ENCODE measurements at regions not wholly inside any gene's neighbourhood (a gene's known extent, or its start where the extent isn't known, plus 50 kb on each side); places are given as distances from the start of the nearest gene placed in this dataset.

DNA sequence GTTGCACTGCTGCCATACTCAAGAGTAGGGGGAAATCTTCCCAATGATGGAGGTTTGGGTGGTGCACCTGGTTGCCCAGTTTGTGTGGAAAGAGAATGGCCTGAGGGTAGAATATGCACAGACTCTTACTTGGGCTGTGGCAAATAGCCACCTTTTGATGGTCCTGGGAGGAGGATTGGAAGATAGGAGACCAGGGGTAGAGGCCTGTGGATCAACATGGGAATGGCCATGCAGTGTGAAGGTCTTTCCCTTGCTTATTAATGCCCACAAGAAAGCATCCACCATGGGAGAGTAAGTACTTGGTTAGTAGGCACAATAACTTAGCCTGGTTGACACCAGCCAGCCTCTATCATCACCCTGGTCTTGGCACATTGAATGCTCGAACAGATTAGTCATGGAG, 156.8 kb upstream of the LEF1 start:
- Mint-ChIP-seq H3K4me3 (no peak overlapping the region), H3K9me3 (peaks cover 8% of the 10 kb centered on the region), H3K4me1 (peaks cover 1% of the 10 kb centered on the region), H3K27me3 (ENCODE audit: insufficient read depth) (peaks cover 41% of the 10 kb centered on the region), H3K36me3 (ENCODE audit: low read depth) (no peaks in the 10 kb centered on the region), H3K27ac (no peak overlapping the region)
- no peak overlapping the region for H3K9ac ChIP-seq (ENCODE audit: extremely low read depth, low read length, poor library complexity, severe bottlenecking)
- DNase-seq: no peak
- no peaks in the 10 kb centered on the region for H3K36me3 ChIP-seq (ENCODE audit: control insufficient read depth, insufficient read depth, low read length)
- H3K27me3 ChIP-seq (ENCODE audit: control insufficient read depth, insufficient read depth, low read length, poor library complexity, severe bottlenecking): peaks cover 25% of the 10 kb centered on the region
- no peak for TF ChIP-seq CTCF (conservative IDR thresholded peaks at IDR 0.05)
- peaks cover 4% of the 10 kb centered on the region for H3K9me3 ChIP-seq (ENCODE audit: control insufficient read depth, low read length)
- no peak overlapping the region for H3K27ac ChIP-seq (ENCODE audit: low read depth, low read length)
- no peaks in the 10 kb centered on the region for H3K4me1 ChIP-seq (ENCODE audit: control insufficient read depth, insufficient read depth, low read length)
- WGBS, 2 experiments (ENCODE audit: insufficient coverage in 1 of 2, insufficient read length in 1 of 2): 83 to 91% methylated on average over 1 of the region's 1 CpG
- H3K4me3 ChIP-seq (ENCODE audit: low read length): no peak overlapping the region

DNA sequence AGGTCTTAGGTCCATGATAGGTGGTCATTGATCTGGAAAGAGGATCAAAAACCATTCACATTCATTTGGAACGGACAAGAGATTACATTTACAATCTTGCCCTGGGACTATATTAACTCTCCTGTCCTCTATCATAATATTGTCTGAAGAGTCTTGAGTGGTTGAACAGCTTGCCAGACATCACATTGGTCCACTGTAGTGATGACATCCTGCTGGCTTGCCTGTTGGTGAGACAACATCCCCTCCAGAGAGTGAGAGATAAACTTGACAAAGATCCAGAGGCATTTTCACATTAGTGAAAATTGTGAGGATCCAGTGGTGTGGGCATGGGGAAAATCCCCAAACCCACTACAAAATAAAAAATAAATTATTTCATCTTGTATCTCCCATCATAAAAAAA, 155.7 kb upstream of the LEF1 start:
- H3K27ac ChIP-seq (ENCODE audit: low read depth, low read length): no peak overlapping the region
- no peak overlapping the region for H3K4me3 ChIP-seq (ENCODE audit: low read length)
- peaks cover 1% of the 10 kb centered on the region for H3K4me1 Mint-ChIP-seq
- WGBS, 2 experiments (ENCODE audit: insufficient coverage in 1 of 2, insufficient read length in 1 of 2): 88% methylated on average over 1 of the region's 1 CpG
- no peaks in the 10 kb centered on the region for H3K4me1 ChIP-seq (ENCODE audit: control insufficient read depth, insufficient read depth, low read length)
- H3K27ac Mint-ChIP-seq: no peak overlapping the region
- peaks cover 41% of the 10 kb centered on the region for H3K27me3 Mint-ChIP-seq (ENCODE audit: insufficient read depth)
- H3K27me3 ChIP-seq (ENCODE audit: control insufficient read depth, insufficient read depth, low read length, poor library complexity, severe bottlenecking): peaks cover 25% of the 10 kb centered on the region
- no peak for TF ChIP-seq CTCF (conservative IDR thresholded peaks at IDR 0.05)
- no peak for DNase-seq
- H3K9ac ChIP-seq (ENCODE audit: extremely low read depth, low read length, poor library complexity, severe bottlenecking): no peak overlapping the region
- no peaks in the 10 kb centered on the region for H3K36me3 ChIP-seq (ENCODE audit: control insufficient read depth, insufficient read depth, low read length)
- peaks cover 8% of the 10 kb centered on the region for H3K9me3 Mint-ChIP-seq
- H3K9me3 ChIP-seq (ENCODE audit: control insufficient read depth, low read length): peaks cover 4% of the 10 kb centered on the region
- no peak overlapping the region for H3K4me3 Mint-ChIP-seq
- H3K36me3 Mint-ChIP-seq (ENCODE audit: low read depth): no peaks in the 10 kb centered on the region

DNA sequence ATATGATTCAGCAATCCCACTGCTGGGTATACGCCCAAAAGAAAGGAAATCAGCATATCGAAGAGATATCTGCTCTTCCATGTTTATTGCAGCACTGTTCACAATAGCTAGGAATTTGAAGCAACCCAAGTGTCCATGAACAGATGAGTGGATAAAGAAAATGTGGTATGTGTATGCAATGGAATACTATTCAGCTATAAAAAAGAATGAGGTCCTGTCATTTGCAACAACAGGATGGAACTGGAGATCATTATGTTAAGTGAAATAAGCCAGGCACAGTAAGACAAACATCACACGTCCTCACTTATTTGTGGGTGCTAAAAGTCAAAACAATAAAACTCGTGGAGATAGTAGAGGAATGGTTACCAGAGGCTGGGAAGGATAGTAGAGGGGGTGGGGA, 153.8 kb upstream of the LEF1 start:
- Histone ChIP-seq H3K36me3 (ENCODE audit: control insufficient read depth, insufficient read depth, low read length) (no peaks in the 10 kb centered on the region), H3K9me3 (ENCODE audit: control insufficient read depth, low read length) (peaks cover 4% of the 10 kb centered on the region), H3K4me1 (ENCODE audit: control insufficient read depth, insufficient read depth, low read length) (no peaks in the 10 kb centered on the region), H3K9ac (ENCODE audit: extremely low read depth, low read length, poor library complexity, severe bottlenecking) (no peak overlapping the region), H3K27ac (ENCODE audit: low read depth, low read length) (no peak overlapping the region), H3K27me3 (ENCODE audit: control insufficient read depth, insufficient read depth, low read length, poor library complexity, severe bottlenecking) (peaks cover 13% of the 10 kb centered on the region), H3K4me3 (ENCODE audit: low read length) (no peak overlapping the region)
- H3K27me3 Mint-ChIP-seq (ENCODE audit: insufficient read depth): peaks cover 27% of the 10 kb centered on the region
- 88 to 89% methylated on average over 3 to 4 of the region's 4 CpGs for WGBS, 2 experiments (ENCODE audit: insufficient coverage in 1 of 2, insufficient read length in 1 of 2)
- no peaks in the 10 kb centered on the region for H3K36me3 Mint-ChIP-seq (ENCODE audit: low read depth)
- H3K27ac Mint-ChIP-seq: no peak overlapping the region
- H3K4me1 Mint-ChIP-seq: peaks cover 1% of the 10 kb centered on the region
- TF ChIP-seq CTCF (conservative IDR thresholded peaks at IDR 0.05): no peak
- H3K9me3 Mint-ChIP-seq: peaks cover 8% of the 10 kb centered on the region
- H3K4me3 Mint-ChIP-seq: no peak overlapping the region
- DNase-seq: no peak

All from endodermal cell (in vitro differentiated cells).